Fibroblast of skin of right quadriceps (primary cell): ENCODE measurements at regions not wholly inside any gene's neighbourhood (a gene's known extent, or its start where the extent isn't known, plus 50 kb on each side); places are given as distances from the start of the nearest gene placed in this dataset.
"Not testable (repeated sequence)": the region's sequence is repeated elsewhere in the genome, so short reads cannot be mapped to it uniquely, and the experiment has no call there.

Source experiments
- DNase-seq: peaks from one replicate; pipeline ENCODE4 v3.0.0-alpha.2; 2013

DNA sequence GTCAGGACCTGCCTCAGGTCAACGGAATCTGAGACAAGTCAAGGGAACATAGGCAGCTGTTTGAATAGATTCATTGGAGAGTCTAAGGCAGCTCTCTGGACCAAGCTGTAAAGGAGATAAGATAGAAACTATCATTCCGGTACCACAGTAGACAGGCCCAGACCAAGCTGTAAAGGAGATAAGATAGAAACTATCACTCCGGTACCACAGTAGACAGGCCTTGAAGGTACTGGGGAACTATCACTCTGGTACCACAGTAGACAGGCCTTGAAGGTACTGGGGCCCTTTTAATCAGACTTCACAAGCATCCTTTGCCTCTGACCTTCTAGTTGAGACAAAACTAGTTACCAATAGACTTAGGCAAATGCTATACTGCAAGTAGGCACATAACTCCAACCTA is 346.1 kb downstream of the DCDC2C start:
- DNase-seq, result no peak

- DNase-seq, result no peak
These were observed 350.6 kb downstream of the DCDC2C start for GRCh38 chr2:4053769-4054493.

DNA sequence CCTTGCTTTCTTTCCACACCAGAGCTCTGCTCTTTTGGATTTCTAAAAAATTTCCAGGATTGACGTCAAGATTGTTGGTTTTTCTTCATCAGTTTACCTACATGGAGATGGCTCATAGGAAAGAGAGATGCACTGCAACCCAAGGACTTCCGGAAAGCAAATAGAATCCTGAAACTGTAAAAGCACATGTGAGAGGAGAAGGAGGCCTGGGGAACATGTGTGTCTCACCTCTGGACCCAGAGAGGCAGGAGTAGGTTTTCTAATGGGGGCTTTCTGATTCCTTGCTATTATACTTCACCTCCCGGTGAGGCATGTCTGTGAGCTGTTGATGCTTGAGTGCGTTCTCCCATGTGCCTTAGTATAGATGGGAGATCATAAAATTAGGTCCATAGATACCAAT is 362.8 kb downstream of the DCDC2C start:
- DNase-seq, result no peak

DNA sequence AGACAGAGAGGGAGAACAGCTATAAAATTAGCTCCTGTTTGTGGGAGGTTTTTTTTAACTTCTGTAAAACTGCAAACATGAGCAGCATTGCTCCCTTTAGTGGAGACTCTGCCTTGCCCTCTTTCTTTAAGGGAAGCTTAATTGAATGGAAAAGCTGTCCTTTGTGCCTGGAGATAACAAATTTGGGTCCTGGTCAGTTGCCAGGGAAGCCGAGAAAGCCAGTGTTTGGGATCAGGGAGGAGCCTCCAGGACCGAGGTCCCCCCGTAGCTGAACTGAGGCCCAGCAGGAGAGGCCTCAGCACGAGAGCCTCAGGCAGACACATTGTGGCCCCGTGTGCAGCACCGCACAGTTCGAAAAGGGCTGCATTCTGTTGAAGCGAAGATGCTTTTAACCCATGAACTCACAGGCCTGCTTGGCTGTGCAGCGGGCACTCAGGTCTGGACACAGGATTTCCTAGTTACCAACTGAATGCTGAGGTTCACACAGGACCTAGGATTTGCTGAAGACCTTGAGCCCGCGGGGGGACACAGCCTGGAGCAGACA is 369.7 kb downstream of the DCDC2C start:
- no peak for DNase-seq

DNA sequence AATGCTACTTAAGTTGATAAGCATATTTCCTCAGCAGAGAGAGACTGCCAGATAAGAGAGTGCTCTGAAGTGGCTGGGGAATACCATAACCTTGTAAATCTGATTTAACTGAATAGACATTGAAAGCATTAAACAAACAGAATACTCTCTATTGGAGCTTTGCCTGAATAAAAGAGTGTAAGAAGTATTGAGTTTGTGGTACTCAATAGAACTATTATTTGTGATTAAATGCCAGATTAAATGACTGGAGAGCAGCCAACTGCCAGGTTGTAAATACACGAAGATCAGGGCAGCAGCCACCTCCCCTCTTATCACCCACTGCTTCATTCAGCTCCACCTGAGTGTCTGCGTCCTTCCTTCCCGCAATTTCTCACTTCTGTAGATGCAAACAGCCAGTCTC is 373.6 kb downstream of the DCDC2C start:
- DNase-seq, result no peak

DNA sequence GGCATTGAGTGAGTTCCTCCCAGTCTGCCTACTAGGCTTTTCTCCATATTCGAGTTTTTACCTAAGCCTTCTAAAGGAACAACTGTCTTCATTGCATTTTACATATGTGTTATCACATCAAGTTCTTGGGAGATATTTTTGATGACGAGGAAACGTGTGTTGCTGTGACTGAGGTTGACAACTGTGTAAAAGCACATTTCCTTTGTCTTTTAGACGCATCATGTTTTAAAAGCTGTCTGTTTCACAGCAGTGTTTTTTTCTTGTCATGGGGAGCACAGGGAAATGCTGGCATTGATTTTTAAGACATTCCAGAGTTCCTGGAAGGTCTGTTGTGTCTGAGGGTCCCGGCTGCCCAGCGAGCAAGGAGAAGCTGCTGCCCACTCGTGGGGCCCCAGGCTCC is 381.8 kb downstream of the DCDC2C start:
- DNase-seq, result no peak

- DNase-seq, result no peak
These were observed 387.6 kb downstream of the DCDC2C start for GRCh38 chr2:4090668-4091630.

DNA sequence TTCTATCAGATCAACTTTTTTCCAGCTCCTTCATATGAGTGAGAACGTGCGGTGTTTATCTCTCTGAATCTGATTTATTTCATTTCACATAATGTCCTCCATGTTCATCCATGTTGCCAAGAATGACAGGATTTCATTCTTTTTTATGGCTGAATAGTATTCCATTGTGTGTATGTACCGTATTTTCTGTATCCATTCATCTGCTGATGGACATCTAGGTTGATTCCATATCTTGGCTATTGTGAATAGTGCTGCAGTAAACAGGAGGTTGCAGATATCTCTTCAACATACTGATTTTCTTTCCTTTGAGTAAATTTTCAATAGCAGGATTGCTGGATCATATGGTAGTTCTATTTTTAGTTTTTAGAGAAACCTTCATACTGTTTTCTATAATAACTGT is 388.5 kb downstream of the DCDC2C start:
- no peak for DNase-seq

- no peak for DNase-seq
These were observed 391.4 kb downstream of the DCDC2C start for GRCh38 chr2:4094743-4095142.

GRCh38 chr2:4096978-4097766 is 393.8 kb downstream of the DCDC2C start:
- no peak for DNase-seq

- DNase-seq, result no peak
These were observed 394.8 kb downstream of the DCDC2C start for GRCh38 chr2:4098137-4098536.

DNA sequence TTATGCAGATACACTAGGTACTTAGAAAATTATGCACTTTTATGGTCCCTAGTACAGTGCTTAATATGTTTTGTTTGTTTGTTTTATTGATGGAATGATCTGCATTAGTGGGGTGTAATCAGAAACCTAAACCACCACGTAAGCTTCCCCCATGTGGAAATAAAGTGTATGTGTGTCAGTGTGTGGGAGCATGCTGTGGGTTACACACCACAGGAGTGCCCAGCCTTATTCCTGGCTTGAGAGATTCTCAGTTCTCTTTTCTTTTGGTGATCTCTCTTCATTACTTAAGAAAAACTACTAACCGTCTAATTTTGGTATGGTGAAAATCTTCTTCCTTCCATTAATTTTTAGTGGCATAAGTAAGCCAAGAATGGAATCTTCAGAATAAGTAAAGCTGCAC is 398.6 kb downstream of the DCDC2C start:
- no peak for DNase-seq

- no peak for DNase-seq
These were observed 403.8 kb downstream of the DCDC2C start for GRCh38 chr2:4107179-4107578.

DNA sequence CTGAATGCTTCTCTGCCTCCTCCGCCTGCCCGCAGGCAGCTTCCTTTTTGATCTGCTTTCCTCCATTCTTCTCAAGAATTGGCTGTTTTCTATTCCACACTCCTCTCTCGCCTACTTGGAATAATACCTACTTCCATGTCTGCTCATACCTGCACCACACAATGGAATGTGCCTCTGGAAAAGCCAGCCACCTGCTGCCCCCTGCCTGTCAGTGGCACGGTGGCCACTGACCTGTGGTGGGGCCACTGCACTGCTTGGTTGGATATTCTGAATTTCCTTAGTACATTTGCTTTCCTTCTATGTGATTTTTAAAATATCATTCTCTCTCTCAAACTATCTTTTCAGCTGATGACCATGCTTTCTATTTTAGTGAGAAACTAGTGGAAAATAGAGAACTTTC is 406.9 kb downstream of the DCDC2C start:
- no peak for DNase-seq

GRCh38 chr2:4115435-4115834 is 412.1 kb downstream of the DCDC2C start:
- not testable (repeated sequence) for DNase-seq

- DNase-seq, result no peak
These were observed 419.4 kb downstream of the DCDC2C start for GRCh38 chr2:4122726-4123125.

DNA sequence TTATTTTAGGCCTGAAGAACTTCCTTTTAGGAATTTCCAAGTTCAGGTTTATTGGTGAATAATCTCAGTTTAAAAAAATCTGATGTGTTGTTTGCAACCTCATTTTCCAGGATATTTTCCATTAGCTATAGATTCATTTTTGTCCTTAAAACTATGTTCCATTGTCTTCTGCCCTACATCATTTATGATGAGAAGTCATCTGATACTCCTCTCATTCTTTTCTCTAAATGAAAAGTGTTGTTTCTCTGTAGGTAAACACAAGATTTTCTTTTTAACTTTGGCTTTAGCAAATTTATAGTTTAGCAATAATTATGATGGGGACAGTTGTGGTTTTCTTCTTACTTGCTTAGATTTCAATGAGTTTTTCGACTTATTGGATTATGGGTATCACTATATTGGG is 427.3 kb downstream of the DCDC2C start:
- DNase-seq, result no peak

GRCh38 chr2:4134551-4135550 is 431.5 kb downstream of the DCDC2C start:
- no peak for DNase-seq

- no peak for DNase-seq
These were observed 432.4 kb downstream of the DCDC2C start for GRCh38 chr2:4135765-4136164.

DNA sequence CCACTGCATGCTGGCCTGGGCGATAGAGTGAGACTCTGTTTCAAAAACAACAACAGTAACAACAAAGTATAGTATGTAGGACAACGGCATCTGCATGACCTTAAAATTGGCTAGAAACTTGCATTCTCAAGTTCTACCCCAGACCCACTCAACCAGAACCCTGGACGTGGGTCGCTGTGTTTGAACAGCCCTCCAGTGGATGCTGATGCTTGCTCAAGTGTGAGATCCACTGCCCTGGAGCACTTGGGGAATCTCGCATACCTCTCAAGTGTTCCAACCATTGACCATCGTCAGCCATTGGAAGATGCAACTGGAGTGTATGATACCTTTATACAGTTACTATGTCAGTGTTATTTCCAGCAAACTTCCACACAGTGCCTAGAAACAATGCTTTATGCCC is 435.9 kb downstream of the DCDC2C start:
- no peak for DNase-seq

DNA sequence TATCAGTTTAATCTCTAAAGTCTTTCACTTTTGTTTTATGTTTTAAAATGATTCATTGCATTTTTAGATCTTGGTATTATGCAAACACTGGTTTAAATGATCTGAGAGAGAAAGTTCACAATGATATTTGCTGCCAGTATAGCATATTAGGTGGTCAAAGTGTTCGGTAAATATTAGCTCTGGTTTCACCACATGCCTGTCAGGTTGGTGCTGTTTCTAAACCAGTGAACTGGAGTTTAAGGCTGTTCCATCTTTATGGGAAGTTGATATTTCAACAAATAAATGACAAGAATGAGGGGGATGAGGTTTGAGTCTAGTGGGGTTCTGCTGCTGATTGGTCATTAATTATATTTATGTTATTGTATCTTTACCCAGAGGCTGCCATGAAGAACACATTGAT is 436.4 kb downstream of the DCDC2C start:
- no peak for DNase-seq
